ENCODE measurements at regions not wholly inside any gene's neighbourhood (a gene's known extent, or its start where the extent isn't known, plus 50 kb on each side); places are given as distances from the start of the nearest gene placed in this dataset.
"Not testable (repeated sequence)": the region's sequence is repeated elsewhere in the genome, so short reads cannot be mapped to it uniquely, and the experiment has no call there.

- DNase-seq (ENCODE audit: low read depth in 2 of 2): no peak
Measured at GRCh38 chr12:28980436-28980835, 168.6 kb upstream of the FAR2 start.

GRCh38 chr12:28987538-28988324 lies 161.3 kb upstream of the FAR2 start:
- no peak for DNase-seq (ENCODE audit: low read depth in 2 of 2)

- DNase-seq (ENCODE audit: low read depth in 2 of 2): no peak
Measured at GRCh38 chr12:28988325-28988704, 160.8 kb upstream of the FAR2 start.

GRCh38 chr12:28991626-28992025 lies 157.5 kb upstream of the FAR2 start:
- DNase-seq (ENCODE audit: low read depth in 2 of 2): no peak

GRCh38 chr12:28993720-28994119 lies 155.4 kb upstream of the FAR2 start:
- DNase-seq (ENCODE audit: low read depth in 2 of 2): no peak

DNA sequence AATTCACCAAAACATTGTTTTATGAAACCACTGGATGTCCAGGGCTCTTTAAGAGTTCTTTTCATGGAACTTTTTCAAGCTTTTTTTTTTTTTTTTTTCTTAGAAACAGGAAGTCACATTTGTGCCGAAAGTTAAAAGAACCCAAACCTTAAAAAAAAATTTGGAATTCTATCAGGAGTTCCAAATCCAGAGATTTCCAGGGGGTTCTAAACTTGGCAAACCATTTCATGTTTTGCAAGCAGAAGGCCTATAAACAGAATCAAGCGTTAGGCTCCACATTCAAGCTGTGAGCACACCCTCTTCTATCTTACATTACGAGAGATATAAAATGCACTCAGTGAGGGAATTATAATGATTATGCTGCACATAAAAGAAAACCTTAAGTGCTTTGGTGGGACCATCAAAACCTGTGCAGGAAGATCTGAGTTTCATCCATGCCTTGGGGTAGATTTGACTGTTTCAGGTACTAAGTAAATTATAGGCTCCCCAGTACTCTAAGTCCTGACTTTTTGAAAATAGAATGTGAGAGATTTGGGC lies 154.8 kb upstream of the FAR2 start:
- no peak for DNase-seq (ENCODE audit: low read depth in 2 of 2)

GRCh38 chr12:28996688-28997087 lies 152.4 kb upstream of the FAR2 start:
- DNase-seq (ENCODE audit: low read depth in 2 of 2): no peak

GRCh38 chr12:28998662-28999120 lies 150.4 kb upstream of the FAR2 start:
- DNase-seq (ENCODE audit: low read depth in 2 of 2): no peak

DNA sequence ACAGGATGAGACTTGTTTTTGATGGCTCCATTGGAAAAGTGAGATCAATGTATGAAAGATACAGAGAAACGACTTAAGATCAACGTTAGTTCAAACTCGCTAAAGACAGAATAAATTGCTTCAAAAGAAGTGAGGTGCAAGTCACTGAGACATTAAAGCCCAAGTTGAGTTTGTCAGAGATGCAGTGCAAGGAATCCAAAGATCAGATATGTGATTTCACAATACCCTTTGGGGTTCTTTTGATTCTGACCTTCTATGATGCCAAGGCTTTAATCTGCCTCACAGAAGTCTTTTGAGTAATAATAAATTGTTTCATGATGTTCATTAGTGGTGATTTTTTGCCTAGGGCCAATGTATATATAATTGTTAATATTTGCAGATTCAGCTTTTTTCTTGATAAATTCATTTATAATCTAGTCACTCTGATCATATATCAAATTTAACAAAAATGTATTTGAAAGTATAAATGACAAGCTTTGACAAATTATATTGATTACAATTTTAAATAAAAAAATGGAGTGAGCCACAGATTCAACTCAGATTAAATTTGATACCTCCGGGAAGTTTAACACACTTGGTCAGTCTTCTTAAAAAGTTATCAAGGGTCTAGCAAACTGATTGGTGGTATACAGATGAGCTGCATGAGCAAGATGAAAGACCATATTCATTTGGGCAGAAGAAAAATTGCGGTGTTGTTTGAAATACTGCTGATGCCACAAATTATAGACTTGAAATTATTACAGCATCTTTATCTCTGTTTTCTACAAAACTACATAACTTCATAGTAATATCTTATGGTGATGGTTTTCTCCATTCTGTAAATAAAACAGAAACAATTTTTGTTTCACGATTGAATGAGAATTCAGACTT lies 144.8 kb upstream of the FAR2 start:
- no peak for DNase-seq (ENCODE audit: low read depth in 2 of 2)

DNA sequence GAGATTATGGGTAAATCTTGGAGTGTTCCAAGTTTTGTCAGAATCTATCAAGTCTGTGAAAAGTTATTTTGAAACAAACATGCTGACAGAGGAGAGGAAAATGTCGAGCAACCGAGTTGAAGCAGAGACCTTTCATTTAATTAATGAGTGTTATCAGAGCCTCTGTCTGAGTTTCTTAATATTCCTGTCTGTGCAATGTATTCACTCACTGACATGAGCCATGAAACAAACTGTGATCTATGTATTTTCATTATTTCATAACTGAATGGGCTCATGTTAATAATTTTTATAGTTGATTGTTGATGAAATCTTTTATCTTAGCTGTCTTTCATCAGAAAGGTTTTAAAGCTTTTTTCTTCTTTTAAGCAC lies 144.2 kb upstream of the FAR2 start:
- DNase-seq (ENCODE audit: low read depth in 2 of 2): no peak

GRCh38 chr12:29008786-29009185 lies 140.3 kb upstream of the FAR2 start:
- no peak for DNase-seq (ENCODE audit: low read depth in 2 of 2)

GRCh38 chr12:29012673-29013072 lies 136.4 kb upstream of the FAR2 start:
- no peak for DNase-seq (ENCODE audit: low read depth in 2 of 2)

GRCh38 chr12:29017532-29017931 lies 131.5 kb upstream of the FAR2 start:
- not testable (repeated sequence) for DNase-seq (ENCODE audit: low read depth in 2 of 2)

DNA sequence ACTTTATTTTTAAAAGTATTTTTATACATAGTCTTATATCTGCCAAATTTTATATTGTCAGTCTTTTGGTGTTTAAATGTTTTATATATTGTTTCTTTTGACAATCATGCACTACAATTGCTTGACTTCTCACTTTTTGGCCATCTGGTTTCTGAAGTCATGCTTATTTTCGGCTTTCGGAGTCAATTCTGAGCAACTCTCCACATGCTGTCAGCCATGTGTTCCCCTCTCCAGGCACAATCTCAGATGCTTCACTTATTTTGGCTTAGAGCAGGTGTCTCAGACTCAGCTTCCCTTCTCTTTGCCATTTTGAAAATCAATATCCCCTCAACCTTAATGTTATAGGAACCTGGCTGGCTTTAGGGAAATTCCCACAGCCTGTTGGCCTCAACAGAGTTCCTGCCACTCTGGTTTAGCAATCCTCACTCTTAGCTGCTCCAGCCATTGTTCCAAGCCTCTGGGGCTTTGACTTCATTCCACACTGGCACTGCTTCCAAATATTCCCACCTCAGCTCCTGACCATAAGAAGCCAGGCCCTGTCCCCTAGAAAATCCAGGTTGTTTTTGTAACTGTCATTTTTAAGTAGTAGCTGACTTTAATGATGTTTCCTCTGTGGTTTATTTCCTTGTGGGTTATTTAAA lies 125.5 kb upstream of the FAR2 start:
- no peak for DNase-seq (ENCODE audit: low read depth in 2 of 2)

DNA sequence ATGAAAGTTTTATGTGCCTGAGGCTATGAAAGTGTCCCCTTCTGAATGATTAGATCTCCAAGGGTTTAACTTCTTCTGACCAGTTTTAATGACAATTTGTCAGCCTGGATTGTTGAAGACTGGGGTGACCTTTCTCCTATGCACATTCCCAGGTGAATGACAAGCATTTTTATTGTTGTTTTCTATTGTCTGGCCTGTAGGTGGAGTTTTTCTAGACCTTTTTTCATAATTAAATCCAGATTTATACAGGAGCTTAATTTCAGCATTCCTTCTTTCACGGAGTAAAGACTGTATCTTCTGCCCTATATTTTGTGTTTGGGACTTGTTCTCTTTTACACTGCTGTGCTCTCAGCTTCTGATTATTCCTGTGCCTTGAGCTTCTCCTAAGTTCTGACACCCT lies 125.0 kb upstream of the FAR2 start:
- DNase-seq (ENCODE audit: low read depth in 2 of 2): no peak

GRCh38 chr12:29025937-29026336 lies 123.1 kb upstream of the FAR2 start:
- no peak for DNase-seq (ENCODE audit: low read depth in 2 of 2)

GRCh38 chr12:29026419-29026818 lies 122.7 kb upstream of the FAR2 start:
- DNase-seq (ENCODE audit: low read depth in 2 of 2): no peak

GRCh38 chr12:29029484-29029883 lies 119.6 kb upstream of the FAR2 start:
- not testable (repeated sequence) for DNase-seq (ENCODE audit: low read depth in 2 of 2)

DNA sequence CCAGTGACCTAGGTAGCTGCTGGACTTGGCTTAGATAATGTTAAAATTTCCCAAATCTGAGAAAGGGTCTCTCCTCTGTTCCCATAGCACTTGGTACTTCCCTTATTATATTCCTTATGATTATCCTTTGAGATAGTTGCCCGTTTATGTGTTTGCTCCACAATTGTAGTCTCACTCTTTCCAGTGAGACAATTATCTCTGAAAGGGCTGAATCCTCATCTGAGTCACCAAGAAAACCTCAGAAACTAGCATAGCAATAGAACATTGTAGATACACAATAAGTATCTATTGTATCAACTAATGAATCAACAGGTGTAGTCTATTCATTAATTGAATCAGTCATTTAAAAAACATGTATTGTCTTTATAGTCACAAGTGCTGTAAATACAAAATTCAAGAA lies 119.1 kb upstream of the FAR2 start:
- no peak for DNase-seq (ENCODE audit: low read depth in 2 of 2)

DNA sequence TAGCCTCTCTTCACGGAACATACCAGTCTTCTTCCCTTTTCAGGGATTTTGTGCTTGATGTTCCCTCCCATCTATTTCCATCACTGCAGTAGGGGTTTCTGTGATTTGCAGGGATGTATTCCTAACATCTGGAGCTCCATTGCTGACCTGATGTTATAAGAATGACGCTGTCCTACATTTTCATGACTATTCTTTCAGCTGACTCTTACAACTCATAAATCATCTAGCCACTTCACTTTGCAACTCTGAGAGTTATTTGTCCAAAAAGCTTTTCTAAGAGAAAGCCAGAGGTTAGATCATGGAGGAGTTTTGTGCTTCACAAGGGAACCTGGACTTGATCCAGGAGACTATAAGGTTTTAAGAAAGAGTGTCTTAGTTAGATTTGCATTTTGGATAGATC lies 116.6 kb upstream of the FAR2 start:
- DNase-seq (ENCODE audit: low read depth in 2 of 2): no peak

GRCh38 chr12:29033519-29033918 lies 115.6 kb upstream of the FAR2 start:
- DNase-seq (ENCODE audit: low read depth in 2 of 2): no peak

DNA sequence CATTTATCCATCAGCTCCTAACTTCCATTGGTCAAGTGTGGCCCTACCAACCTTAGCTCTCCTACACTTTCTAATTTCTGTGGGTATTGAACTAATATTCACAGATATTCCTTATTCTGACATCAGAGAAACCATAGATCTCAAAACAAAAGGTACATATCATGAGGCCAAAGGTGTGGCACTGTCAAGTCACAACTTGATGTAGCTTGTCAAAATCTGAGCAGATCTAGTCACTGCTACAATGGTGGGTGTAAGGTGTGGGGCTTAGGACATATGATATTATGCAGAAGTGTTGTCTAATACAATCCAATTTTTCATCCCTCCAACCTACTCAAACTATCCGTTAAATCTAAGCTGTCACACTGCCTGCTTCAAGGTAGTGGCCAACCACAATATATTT lies 114.0 kb upstream of the FAR2 start:
- DNase-seq (ENCODE audit: low read depth in 2 of 2): no peak
